GM23338 (cell line): ENCODE measurements at regions not wholly inside any gene's neighbourhood (a gene's known extent, or its start where the extent isn't known, plus 50 kb on each side); places are given as distances from the start of the nearest gene placed in this dataset.

Source experiments
- ATAC-seq: fragments of 200-7000 bp; cut with Tn5 transposase; 3 replicates; pipeline ENCODE4 v1.9.1; 2020
- DNase-seq: peaks from one replicate; pipeline ENCODE4 v3.0.0-alpha.2; 2015; ENCODE audit warnings: low spot score
- H2AFZ ChIP-seq: fragments of 200-600 bp; sonication (generic); 2 replicates; pipeline ENCODE4 v1.8.0; 2016; ENCODE audit warnings: antibody characterized with exemption, mild to moderate bottlenecking, moderate library complexity
- H3F3A ChIP-seq: fragments of 200-600 bp; sonication (generic); replicated peaks from 2 replicates; pipeline ENCODE4 v1.8.0; 2017; ENCODE audit warnings: antibody characterized with exemption, mixed run types, low read depth
- H3K27ac ChIP-seq: fragments of 200-600 bp; sonication (generic); 2 replicates; pipeline ENCODE4 v1.6.1; 2016; ENCODE audit warnings: low read depth
- H3K27me3 ChIP-seq: fragments of 200-600 bp; sonication (generic); 2 replicates; pipeline ENCODE4 v1.8.0; 2016; ENCODE audit warnings: mild to moderate bottlenecking, mixed run types, moderate library complexity; ENCODE audit not compliant: insufficient read depth
- H3K36me3 ChIP-seq: fragments of 200-600 bp; sonication (generic); 2 replicates; pipeline ENCODE4 v1.8.0; 2016; ENCODE audit warnings: mild to moderate bottlenecking; ENCODE audit not compliant: insufficient read depth
- H3K4me1 ChIP-seq: fragments of 200-600 bp; sonication (generic); 2 replicates; pipeline ENCODE4 v1.8.0; 2016; ENCODE audit warnings: mild to moderate bottlenecking, moderate library complexity; ENCODE audit not compliant: insufficient read depth
- H3K4me2 ChIP-seq: fragments of 200-600 bp; sonication (generic); 2 replicates; pipeline ENCODE4 v1.7.1; 2017; ENCODE audit warnings: mixed run types
- H3K4me3 ChIP-seq: fragments of 200-600 bp; sonication (generic); 2 replicates; pipeline ENCODE4 v1.6.1; 2016; ENCODE audit warnings: mixed run types
- H3K79me2 ChIP-seq: fragments of 200-600 bp; sonication (generic); replicated peaks from 2 replicates; pipeline ENCODE4 v1.8.0; 2017; ENCODE audit warnings: mild to moderate bottlenecking; ENCODE audit not compliant: insufficient read depth
- H3K9me2 ChIP-seq: fragments of 200-600 bp; sonication (generic); 2 replicates; pipeline ENCODE4 v1.8.0; 2017; ENCODE audit not compliant: insufficient read depth
- H4K20me1 ChIP-seq: fragments of 200-600 bp; sonication (generic); replicated peaks from 2 replicates; pipeline ENCODE4 v1.8.0; 2017; ENCODE audit warnings: mild to moderate bottlenecking; ENCODE audit not compliant: insufficient read depth
- H3K27ac Mint-ChIP-seq: 2 replicates; pipeline ENCODE4 v1.8.0; 2020; ENCODE audit warnings: inconsistent platforms, mild to moderate bottlenecking, moderate library complexity, mixed read lengths
- H3K27me3 Mint-ChIP-seq: 3 replicates; pipeline ENCODE4 v1.8.0; 2022; ENCODE audit warnings: low read depth, mild to moderate bottlenecking, moderate library complexity, mixed read lengths, inconsistent platforms; ENCODE audit not compliant: insufficient read depth, poor library complexity
- H3K36me3 Mint-ChIP-seq: 3 replicates; pipeline ENCODE4 v1.8.0; 2021; ENCODE audit warnings: low read depth, mild to moderate bottlenecking, inconsistent platforms, moderate library complexity, mixed read lengths
- H3K4me1 Mint-ChIP-seq: 3 replicates; pipeline ENCODE4 v1.8.0; 2020; ENCODE audit warnings: mild to moderate bottlenecking, inconsistent platforms, mixed read lengths
- H3K4me3 Mint-ChIP-seq: 3 replicates; pipeline ENCODE4 v1.8.0; 2021; ENCODE audit warnings: moderate library complexity, mild to moderate bottlenecking, inconsistent platforms, mixed read lengths
- H3K9me3 Mint-ChIP-seq: 3 replicates; pipeline ENCODE4 v1.8.0; 2020; ENCODE audit warnings: moderate library complexity, mild to moderate bottlenecking, inconsistent platforms, mixed read lengths
- CREB1 ChIP-seq: fragments of 250-450 bp; sonication (Bioruptor Pico); IDR thresholded peaks from 2 replicates; pipeline ENCODE4 v1.5.0; 2020; ENCODE audit warnings: low read depth, mild to moderate bottlenecking, moderate library complexity
- EZH2 ChIP-seq: fragments of 200-600 bp; sonication (generic); IDR thresholded peaks from one replicate; pipeline ENCODE4 v1.8.0; 2017; ENCODE audit warnings: antibody characterized with exemption, mild to moderate bottlenecking, low read depth; ENCODE audit not compliant: unreplicated experiment
- JUNB ChIP-seq: IDR thresholded peaks from one replicate; pipeline ENCODE4 v1.6.1; 2016; ENCODE audit warnings: antibody characterized with exemption; ENCODE audit not compliant: unreplicated experiment
- POLR2AphosphoS5 ChIP-seq: IDR thresholded peaks from 2 replicates; pipeline ENCODE4 v1.6.1; 2016; ENCODE audit warnings: antibody characterized with exemption, low read depth
- REST ChIP-seq: IDR thresholded peaks from one replicate; pipeline ENCODE4 v1.6.1; 2018; ENCODE audit warnings: antibody characterized with exemption; ENCODE audit not compliant: unreplicated experiment
- STAT1 ChIP-seq: IDR thresholded peaks from one replicate; pipeline ENCODE4 v1.6.1; 2016; ENCODE audit warnings: antibody characterized with exemption; ENCODE audit not compliant: unreplicated experiment
- ZNF114 ChIP-seq: fragments of 250-450 bp; sonication (Bioruptor Pico); IDR thresholded peaks from 2 replicates; pipeline ENCODE4 v1.5.0; 2020; ENCODE audit warnings: mild to moderate bottlenecking, moderate library complexity
- ZNF462 ChIP-seq: fragments of 250-450 bp; sonication (Bioruptor Pico); IDR thresholded peaks from 2 replicates; pipeline ENCODE4 v1.5.0; 2020; ENCODE audit warnings: mild to moderate bottlenecking, moderate library complexity

DNA sequence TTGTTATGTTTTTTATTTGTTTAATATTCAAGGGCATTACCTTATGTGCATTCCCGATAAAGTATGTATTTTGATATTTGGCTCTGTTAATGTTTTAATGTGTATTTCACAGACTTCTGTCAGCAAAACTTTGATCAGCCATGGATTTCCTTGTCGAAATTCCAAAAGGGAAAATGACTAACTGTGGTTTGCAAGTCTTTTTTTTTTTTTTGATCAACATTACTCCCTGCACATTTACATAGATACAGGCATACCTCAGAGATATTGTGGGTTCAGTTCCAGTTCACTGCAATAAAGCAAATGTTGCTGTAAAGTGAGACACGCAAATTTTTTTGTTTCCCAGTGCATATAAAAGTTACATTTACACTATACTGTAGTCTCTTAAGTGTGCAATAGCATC lies 351.9 kb downstream of the CXCL12 start (continued):
- TF ChIP-seq REST, result no peak
- TF ChIP-seq ZNF114 (CRISPR knock-in tag), result no peak
- TF ChIP-seq EZH2, result no peak
- no peak for TF ChIP-seq STAT1
- no peak for TF ChIP-seq CREB1 (CRISPR knock-in tag)
- no peak for TF ChIP-seq POLR2AphosphoS5

- Histone ChIP-seq H3K4me3 (no peak overlapping the region), H3K27ac (no peak overlapping the region), H3K4me1 (no peaks in the 10 kb centered on the region), H3K79me2 (no peaks in the 10 kb centered on the region), H3K36me3 (no peaks in the 10 kb centered on the region), H2AFZ (no peak overlapping the region), H3F3A (no peaks in the 10 kb centered on the region), H3K27me3 (no peaks in the 10 kb centered on the region), H4K20me1 (no peaks in the 10 kb centered on the region), H3K4me2 (no peak overlapping the region), H3K9me2 (peaks cover 5% of the 10 kb centered on the region)
- Mint-ChIP-seq H3K27me3 (no peaks in the 10 kb centered on the region), H3K9me3 (no peaks in the 10 kb centered on the region), H3K4me3 (no peak overlapping the region), H3K27ac (no peak overlapping the region), H3K4me1 (no peaks in the 10 kb centered on the region; the same call in 2 of the 3 replicates), H3K36me3 (no peaks in the 10 kb centered on the region)
- TF ChIP-seq ZNF114 (CRISPR knock-in tag), result no peak
- TF ChIP-seq POLR2AphosphoS5, result no peak
- TF ChIP-seq EZH2, result no peak
- TF ChIP-seq JUNB, result no peak
- TF ChIP-seq ZNF462, result no peak
- DNase-seq, result no peak
- no peak for ATAC-seq
These were observed 352.7 kb downstream of the CXCL12 start for GRCh38 chr10:44032216-44032615.
